ENCODE measurements at regions not wholly inside any gene's neighbourhood (a gene's known extent, or its start where the extent isn't known, plus 50 kb on each side); places are given as distances from the start of the nearest gene placed in this dataset.

DNA sequence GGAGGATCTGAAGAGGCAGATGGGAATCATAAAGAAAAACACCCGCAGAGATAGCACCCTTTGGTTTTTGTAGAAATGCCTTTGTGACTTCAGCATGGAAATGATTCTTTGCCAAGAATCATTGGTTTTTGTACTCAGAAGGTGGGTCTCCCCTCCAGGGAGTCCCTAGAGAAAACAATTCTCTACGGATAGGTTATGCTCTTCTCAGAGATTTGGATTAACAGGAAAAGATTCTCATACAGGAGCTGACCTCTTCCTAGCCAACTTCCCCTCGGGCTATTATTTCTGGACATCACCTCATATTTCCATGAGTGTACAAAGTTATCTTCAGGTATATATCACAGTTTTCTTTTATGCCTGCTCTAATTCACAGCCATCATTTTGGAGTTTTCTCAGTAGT lies 274.2 kb upstream of the HABP2 start:
- TF ChIP-seq, protein P1, sequence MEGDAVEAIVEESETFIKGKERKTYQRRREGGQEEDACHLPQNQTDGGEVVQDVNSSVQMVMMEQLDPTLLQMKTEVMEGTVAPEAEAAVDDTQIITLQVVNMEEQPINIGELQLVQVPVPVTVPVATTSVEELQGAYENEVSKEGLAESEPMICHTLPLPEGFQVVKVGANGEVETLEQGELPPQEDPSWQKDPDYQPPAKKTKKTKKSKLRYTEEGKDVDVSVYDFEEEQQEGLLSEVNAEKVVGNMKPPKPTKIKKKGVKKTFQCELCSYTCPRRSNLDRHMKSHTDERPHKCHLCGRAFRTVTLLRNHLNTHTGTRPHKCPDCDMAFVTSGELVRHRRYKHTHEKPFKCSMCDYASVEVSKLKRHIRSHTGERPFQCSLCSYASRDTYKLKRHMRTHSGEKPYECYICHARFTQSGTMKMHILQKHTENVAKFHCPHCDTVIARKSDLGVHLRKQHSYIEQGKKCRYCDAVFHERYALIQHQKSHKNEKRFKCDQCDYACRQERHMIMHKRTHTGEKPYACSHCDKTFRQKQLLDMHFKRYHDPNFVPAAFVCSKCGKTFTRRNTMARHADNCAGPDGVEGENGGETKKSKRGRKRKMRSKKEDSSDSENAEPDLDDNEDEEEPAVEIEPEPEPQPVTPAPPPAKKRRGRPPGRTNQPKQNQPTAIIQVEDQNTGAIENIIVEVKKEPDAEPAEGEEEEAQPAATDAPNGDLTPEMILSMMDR (IDR thresholded peaks at IDR 0.05 in 2 of 3, conservative IDR thresholded peaks at IDR 0.05 in 1 of 3; ENCODE audit: borderline replicate concordance in 1 of 3, insufficient read depth in 1 of 3, low read depth in 2 of 3, low read length in 2 of 3) = no peak
- TF ChIP-seq EZH2phosphoT487 (IDR thresholded peaks at IDR 0.05; ENCODE audit: borderline replicate concordance) = no peak
- TF ChIP-seq SRF (IDR thresholded peaks at IDR 0.05; ENCODE audit: low read depth) = no peak
- no peak for TF ChIP-seq TCF7L2 (IDR thresholded peaks at IDR 0.05; ENCODE audit: borderline replicate concordance, extremely low read depth, insufficient read depth, insufficient read length)
- TF ChIP-seq EZH2 (IDR thresholded peaks at IDR 0.05) = no peak
- no peak for TF ChIP-seq POLR2A (IDR thresholded peaks at IDR 0.05; ENCODE audit: borderline replicate concordance, extremely low read depth, insufficient read depth, insufficient read length)
